Kidney (tissue), 13 donors: ENCODE measurements at regions not wholly inside any gene's neighbourhood (a gene's known extent, or its start where the extent isn't known, plus 50 kb on each side); places are given as distances from the start of the nearest gene placed in this dataset.

Experiments used
- DNase-seq, 5 donors: peaks; one replicate each; pipeline ENCODE4 v3.0.0-alpha.2; 2013 to 2020
- FAIRE-seq: peaks from 2 replicates; lab custom pipeline; 2012; peaks lifted over from hg19 to GRCh38; lab: Jason Lieb, UNC
- H3K27ac ChIP-seq, 2 donors: one replicate each; pipeline ENCODE4 v1.7.0; 2013; ENCODE audit warnings: low read depth in 2 of 2, low read length in 2 of 2, inconsistent platforms in 1 of 2
- H3K27me3 ChIP-seq: one replicate; pipeline ENCODE4 v1.7.1; 2013; ENCODE audit warnings: low read length, inconsistent platforms; ENCODE audit not compliant: control insufficient read depth, insufficient read depth
- H3K36me3 ChIP-seq, 3 donors: one replicate each; pipeline versions ENCODE4 v1.7.0 to v1.7.1; 2013; ENCODE audit warnings: low read length in 3 of 3, control low read depth in 1 of 3, inconsistent platforms in 1 of 3; ENCODE audit not compliant: insufficient read depth in 3 of 3, control insufficient read depth in 2 of 3
- H3K4me1 ChIP-seq, 3 donors: one replicate each; pipeline versions ENCODE4 v1.7.0 to v1.7.1; 2013; ENCODE audit warnings: low read length in 3 of 3, inconsistent platforms in 1 of 3, low read depth in 1 of 3; ENCODE audit not compliant: control insufficient read depth in 2 of 3, insufficient read depth in 2 of 3
- H3K4me3 ChIP-seq, 3 donors: one replicate each; pipeline versions ENCODE4 v1.7.0 to v1.8.1; 2013; ENCODE audit warnings: low read length in 3 of 3, control low read depth in 1 of 3, inconsistent platforms in 1 of 3
- H3K9ac ChIP-seq, 3 donors: one replicate each; pipeline versions ENCODE4 v1.7.0 to v1.7.1; 2013; ENCODE audit warnings: low read length in 3 of 3, control low read depth in 1 of 3, inconsistent platforms in 1 of 3
- H3K9me3 ChIP-seq, 3 donors: one replicate each; pipeline versions ENCODE4 v1.7.0 to v1.7.1; 2013; ENCODE audit warnings: low read length in 3 of 3, control low read depth in 1 of 3, inconsistent platforms in 1 of 3; ENCODE audit not compliant: control insufficient read depth in 2 of 3, insufficient read depth in 1 of 3
- CTCF ChIP-seq: IDR thresholded peaks from 3 replicates; pipeline ENCODE4 v1.5.1; 2012; ENCODE audit warnings: mild to moderate bottlenecking, moderate library complexity, borderline replicate concordance; ENCODE audit not compliant: insufficient read depth; ENCODE audit errors: extremely low read depth
- intact Hi-C: fragments of 100-400 bp; cut with DNase I; formaldehyde crosslinking; loops from one replicate; pipeline ENCODE4 v1.11.1; 2022
- donor health status: control.
- donor health status: control.
- donor health status: control.
- donor health status: control.
- donor health status: control.
- donor health status: DM: yes; HTN: yes; CAD: no.
- donor health status: Normal renal cell carcinoma (clear cell type).

- no peak for TF ChIP-seq CTCF
- H3K4me1 ChIP-seq, result no peaks in the 10 kb centered on the region
- H3K4me3 ChIP-seq, result no peak overlapping the region
- H3K9ac ChIP-seq, result no peak overlapping the region
- no peak overlapping the region for H3K27ac ChIP-seq
- FAIRE-seq (no peak), DNase-seq (no peak)
- intact Hi-C loops, result no loop called here
- no peaks in the 10 kb centered on the region for H3K36me3 ChIP-seq
- no peaks in the 10 kb centered on the region for H3K27me3 ChIP-seq
- no peaks in the 10 kb centered on the region for H3K9me3 ChIP-seq
Observed at GRCh38 chr17:54257440-54257839, 434.7 kb downstream of the KIF2B start.

DNA sequence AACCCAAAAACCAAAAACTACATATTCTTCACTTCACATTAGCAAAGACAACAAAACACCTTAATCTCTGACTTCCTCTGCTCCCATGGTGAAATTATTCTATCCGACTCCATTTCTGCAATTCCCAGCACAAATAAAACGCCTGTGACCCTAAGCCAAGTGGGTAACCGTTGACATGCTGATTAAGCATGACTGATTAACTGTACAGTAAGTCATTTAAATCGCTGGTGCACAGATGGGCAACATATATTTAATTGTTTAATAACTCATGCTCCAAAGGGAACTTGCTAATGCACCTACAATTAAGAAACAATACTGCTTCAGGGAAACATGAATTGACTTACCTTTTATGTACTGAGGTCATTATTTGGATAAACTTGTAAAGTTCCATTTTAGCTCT is 436.7 kb downstream of the KIF2B start:
- no peak overlapping the region for H3K4me3 ChIP-seq
- H3K9me3 ChIP-seq, result peaks cover 0 to 3% (median 0%) of the 10 kb centered on the region in 3 donors
- H3K27me3 ChIP-seq, result no peaks in the 10 kb centered on the region
- H3K36me3 ChIP-seq, result no peaks in the 10 kb centered on the region
- no peak overlapping the region for H3K27ac ChIP-seq
- no peak for FAIRE-seq
- TF ChIP-seq CTCF, result no peak
- H3K9ac ChIP-seq, result no peak overlapping the region
- no peak for DNase-seq
- H3K4me1 ChIP-seq, result no peaks in the 10 kb centered on the region
- intact Hi-C loops, result no loop called here

GRCh38 chr17:54261465-54261864 is 438.7 kb downstream of the KIF2B start:
- Histone ChIP-seq H3K9ac (no peak overlapping the region), H3K27me3 (no peaks in the 10 kb centered on the region), H3K27ac (no peak overlapping the region), H3K9me3 (peaks cover 0 to 3% (median 0%) of the 10 kb centered on the region in 3 donors), H3K36me3 (no peaks in the 10 kb centered on the region), H3K4me1 (no peaks in the 10 kb centered on the region), H3K4me3 (no peak overlapping the region)
- intact Hi-C loops, result no loop called here
- no peak for FAIRE-seq
- DNase-seq, result no peak
- no peak for TF ChIP-seq CTCF

DNA sequence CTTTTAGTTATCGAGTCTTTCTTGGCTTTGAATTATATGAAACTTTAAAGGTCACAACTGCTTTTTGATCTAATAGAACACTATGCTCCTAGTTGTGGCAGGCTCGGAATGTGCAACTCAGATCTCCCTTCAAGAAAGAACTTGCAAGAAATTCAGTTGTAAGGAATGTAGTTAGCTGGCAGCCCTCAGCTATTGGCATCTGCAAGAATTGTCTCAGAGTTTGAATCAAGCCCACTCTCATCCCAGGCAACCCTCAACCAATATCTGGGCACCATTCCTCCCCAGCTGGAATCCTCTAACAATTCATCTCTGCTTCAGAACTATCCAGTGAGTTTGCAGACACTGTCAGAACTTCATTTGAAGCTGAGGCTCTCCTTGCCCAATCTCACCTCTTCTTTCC is 447.2 kb downstream of the KIF2B start:
- Histone ChIP-seq H3K4me1 (no peaks in the 10 kb centered on the region), H3K36me3 (no peaks in the 10 kb centered on the region), H3K27ac (no peak overlapping the region), H3K9me3 (no peaks in the 10 kb centered on the region), H3K27me3 (no peaks in the 10 kb centered on the region), H3K9ac (no peak overlapping the region), H3K4me3 (no peak overlapping the region)
- no peak for DNase-seq
- FAIRE-seq, result no peak
- intact Hi-C loops, result no loop called here
- TF ChIP-seq CTCF, result no peak
